Adrenal gland (tissue), 5 donors: ENCODE measurements at regions not wholly inside any gene's neighbourhood (a gene's known extent, or its start where the extent isn't known, plus 50 kb on each side); places are given as distances from the start of the nearest gene placed in this dataset.

Experiments
- CTCF ChIP-seq, 6 experiments: fragments of 450-650 bp in 4 of 6; fragments of 200-600 bp in 2 of 6; sonication (generic) in 1 of 6; IDR thresholded peaks; 1 replicate in 5 of 6; 2 replicates in 1 of 6; pipeline versions ENCODE4 v1.5.1 to v1.8.0; 2016 to 2021; ENCODE audit warnings: antibody characterized with exemption in 6 of 6, mild to moderate bottlenecking in 2 of 6, moderate library complexity in 1 of 6
- POLR2A ChIP-seq, 2 donors: fragments of 450-650 bp; IDR thresholded peaks; one replicate each; pipeline ENCODE4 v1.6.1; 2017; ENCODE audit warnings: antibody characterized with exemption in 2 of 2, mild to moderate bottlenecking in 2 of 2, moderate library complexity in 1 of 2
- donor health status: DM: no; HTN: no; CAD: no.

- no peak for TF ChIP-seq CTCF (IDR thresholded peaks at IDR 0.05)
- TF ChIP-seq POLR2A (IDR thresholded peaks at IDR 0.05), result no peak
Measured at GRCh38 chr1:5649795-5650194, 342.4 kb downstream of the NPHP4 start.
